Cardiac fibroblast (primary cell): ENCODE measurements at regions not wholly inside any gene's neighbourhood (a gene's known extent, or its start where the extent isn't known, plus 50 kb on each side); places are given as distances from the start of the nearest gene placed in this dataset.

ENCODE experiments used
- DNase-seq, 2 donors: peaks; one replicate each; pipeline versions ENCODE4 v3.0.0 to v3.0.0-alpha.2; 2010; ENCODE audit warnings: low read depth in 2 of 2
- H3K4me3 ChIP-seq, 2 donors: replicated peaks in 1 of 2; 1 replicate in 1 of 2; 2 replicates in 1 of 2; pipeline ENCODE4 v1.5.1; 2011; ENCODE audit warnings: low read depth in 2 of 2, low read length in 2 of 2, mild to moderate bottlenecking in 2 of 2, moderate library complexity in 1 of 2
- CTCF ChIP-seq: IDR thresholded peaks from one replicate; pipeline ENCODE4 v1.5.1; 2011; ENCODE audit warnings: low read depth, mild to moderate bottlenecking, low read length, inconsistent platforms

GRCh38 chr4:114310296-114310925, 288.2 kb upstream of the UGT8 start:
- DNase-seq, result no peak
- no peak overlapping the region for H3K4me3 ChIP-seq
- TF ChIP-seq CTCF, result no peak

DNA sequence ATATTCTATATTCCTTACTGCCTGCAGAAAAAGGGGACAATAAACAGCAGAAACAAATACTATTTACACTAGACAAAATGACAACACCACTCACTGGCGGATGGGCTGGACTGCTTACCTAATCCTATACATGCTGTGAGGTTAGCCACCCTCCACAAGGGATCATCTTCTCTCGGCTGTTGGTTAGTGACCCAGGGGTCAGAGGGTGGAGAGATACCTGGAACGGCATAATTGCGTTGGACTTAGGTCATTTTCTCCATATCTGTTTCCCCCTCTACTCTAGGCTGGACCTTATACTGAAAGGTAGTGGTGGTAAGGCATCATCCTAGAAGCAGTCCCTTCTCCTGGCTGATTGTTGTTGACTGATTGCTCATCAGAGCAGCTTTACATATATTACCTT, 286.8 kb upstream of the UGT8 start:
- no peak overlapping the region for H3K4me3 ChIP-seq
- no peak for TF ChIP-seq CTCF
- DNase-seq, result no peak

- H3K4me3 ChIP-seq, result no peak overlapping the region
- no peak for TF ChIP-seq CTCF
- no peak for DNase-seq
Observed at GRCh38 chr4:114312338-114312737, 286.3 kb upstream of the UGT8 start.

DNA sequence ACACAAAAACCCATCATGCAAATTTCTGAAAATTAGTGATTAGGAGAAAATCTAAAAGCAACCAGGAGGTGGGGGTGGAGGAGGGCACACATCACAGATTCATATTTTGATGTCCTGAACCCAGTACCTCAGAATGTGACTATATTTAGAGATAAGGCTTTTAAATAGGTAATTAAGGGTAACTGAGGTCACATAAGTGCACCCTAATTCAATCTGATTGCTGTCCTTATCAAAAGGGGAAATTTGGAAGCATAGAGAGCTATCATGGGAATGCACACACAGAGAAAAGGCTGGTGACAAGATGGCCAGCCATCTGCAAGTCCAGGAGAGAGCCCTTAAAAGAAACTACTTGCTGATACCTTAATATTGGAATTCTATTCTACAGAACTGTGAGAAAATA, 281.8 kb upstream of the UGT8 start:
- no peak for DNase-seq
- H3K4me3 ChIP-seq, result no peak overlapping the region
- TF ChIP-seq CTCF, result no peak

GRCh38 chr4:114317564-114317963, 281.0 kb upstream of the UGT8 start:
- no peak overlapping the region for H3K4me3 ChIP-seq
- DNase-seq, result no peak
- TF ChIP-seq CTCF, result no peak

GRCh38 chr4:114318309-114318708, 280.3 kb upstream of the UGT8 start:
- no peak for TF ChIP-seq CTCF
- no peak overlapping the region for H3K4me3 ChIP-seq
- no peak for DNase-seq

DNA sequence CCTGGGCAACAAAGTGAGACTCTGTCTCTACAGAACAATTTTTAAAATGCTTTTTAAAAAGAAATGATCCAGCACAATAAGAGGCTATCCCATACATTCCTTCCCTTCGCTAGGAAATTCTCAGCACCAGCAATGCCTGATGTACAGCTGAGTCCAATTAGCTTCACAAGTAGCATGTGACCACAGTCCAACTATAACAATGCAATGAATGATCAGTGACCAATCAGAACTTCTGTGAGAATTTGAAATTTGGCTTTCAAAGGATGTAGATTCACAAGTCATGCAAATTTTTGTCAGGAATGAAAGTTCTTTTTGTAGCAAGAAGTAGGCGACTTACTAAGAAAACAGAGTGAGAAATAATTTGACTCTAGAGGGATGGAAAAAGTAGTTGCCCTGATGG, 278.5 kb upstream of the UGT8 start:
- no peak for DNase-seq
- no peak for TF ChIP-seq CTCF
- H3K4me3 ChIP-seq, result no peak overlapping the region
